Hepatocyte (in vitro differentiated cells): ENCODE measurements at regions not wholly inside any gene's neighbourhood (a gene's known extent, or its start where the extent isn't known, plus 50 kb on each side); places are given as distances from the start of the nearest gene placed in this dataset.

ENCODE experiments used
- CTCF ChIP-seq: fragments of 200-600 bp; sonication (generic); IDR thresholded peaks from 2 replicates; pipeline ENCODE4 v1.5.1; 2016; ENCODE audit warnings: antibody characterized with exemption, mild to moderate bottlenecking; ENCODE audit not compliant: poor library complexity
- EZH2 ChIP-seq: fragments of 200-600 bp; sonication (generic); IDR thresholded peaks from 2 replicates; pipeline ENCODE4 v1.6.1; 2016; ENCODE audit warnings: antibody characterized with exemption, mild to moderate bottlenecking, borderline replicate concordance
- EZH2phosphoT487 ChIP-seq: fragments of 200-600 bp; sonication (generic); IDR thresholded peaks from one replicate; pipeline ENCODE4 v1.6.1; 2018; ENCODE audit warnings: antibody characterized with exemption, mild to moderate bottlenecking, low read depth, moderate library complexity; ENCODE audit not compliant: unreplicated experiment, severe bottlenecking

- no peak for TF ChIP-seq CTCF
- no peak for TF ChIP-seq EZH2
- TF ChIP-seq EZH2phosphoT487, result no peak
Measured at GRCh38 chr2:41940060-41940744, 107.6 kb upstream of the PKDCC start.
